22Rv1 (cell line): ENCODE measurements at regions not wholly inside any gene's neighbourhood (a gene's known extent, or its start where the extent isn't known, plus 50 kb on each side); places are given as distances from the start of the nearest gene placed in this dataset.

ENCODE experiments used
- ZFX ChIP-seq: fragments of 450-650 bp; IDR thresholded peaks from 2 replicates; pipeline ENCODE4 v1.6.1; 2017; ENCODE audit warnings: antibody characterized with exemption, borderline replicate concordance
- TF ChIP-seq, protein P1 (sequence below): fragments of 450-650 bp; IDR thresholded peaks from 2 replicates; pipeline ENCODE4 v1.5.1; 2017; ENCODE audit warnings: mild to moderate bottlenecking

DNA sequence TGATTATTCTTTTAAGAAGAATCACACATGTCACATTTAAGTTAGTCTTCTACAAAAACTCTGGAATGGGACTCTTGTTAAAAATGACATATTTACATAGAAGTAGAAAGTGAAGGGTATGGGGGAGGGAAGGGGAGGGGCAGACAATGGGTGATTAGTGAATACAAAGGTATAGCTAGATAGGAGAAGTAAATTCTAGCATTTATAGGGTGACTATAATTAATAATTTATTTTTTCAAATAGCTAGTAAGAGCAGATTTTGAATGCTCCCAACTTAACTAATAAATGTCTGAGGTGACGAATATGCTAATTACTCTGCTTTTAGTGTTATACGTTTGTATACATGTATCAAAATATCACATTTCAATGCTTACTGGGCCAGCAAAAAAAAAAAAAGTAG lies 59.4 kb downstream of the BLTP3B start:
- TF ChIP-seq, protein P1, sequence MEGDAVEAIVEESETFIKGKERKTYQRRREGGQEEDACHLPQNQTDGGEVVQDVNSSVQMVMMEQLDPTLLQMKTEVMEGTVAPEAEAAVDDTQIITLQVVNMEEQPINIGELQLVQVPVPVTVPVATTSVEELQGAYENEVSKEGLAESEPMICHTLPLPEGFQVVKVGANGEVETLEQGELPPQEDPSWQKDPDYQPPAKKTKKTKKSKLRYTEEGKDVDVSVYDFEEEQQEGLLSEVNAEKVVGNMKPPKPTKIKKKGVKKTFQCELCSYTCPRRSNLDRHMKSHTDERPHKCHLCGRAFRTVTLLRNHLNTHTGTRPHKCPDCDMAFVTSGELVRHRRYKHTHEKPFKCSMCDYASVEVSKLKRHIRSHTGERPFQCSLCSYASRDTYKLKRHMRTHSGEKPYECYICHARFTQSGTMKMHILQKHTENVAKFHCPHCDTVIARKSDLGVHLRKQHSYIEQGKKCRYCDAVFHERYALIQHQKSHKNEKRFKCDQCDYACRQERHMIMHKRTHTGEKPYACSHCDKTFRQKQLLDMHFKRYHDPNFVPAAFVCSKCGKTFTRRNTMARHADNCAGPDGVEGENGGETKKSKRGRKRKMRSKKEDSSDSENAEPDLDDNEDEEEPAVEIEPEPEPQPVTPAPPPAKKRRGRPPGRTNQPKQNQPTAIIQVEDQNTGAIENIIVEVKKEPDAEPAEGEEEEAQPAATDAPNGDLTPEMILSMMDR: no peak
- TF ChIP-seq ZFX: no peak
